GM19372 (cell line): ENCODE measurements at regions not wholly inside any gene's neighbourhood (a gene's known extent, or its start where the extent isn't known, plus 50 kb on each side); places are given as distances from the start of the nearest gene placed in this dataset.

ENCODE experiments used
- ATAC-seq: cut with Tn5 transposase; IDR thresholded peaks from one replicate; pipeline ENCODE4 v1.9.1; 2021; ENCODE audit warnings: mild to moderate bottlenecking, low read depth, moderate library complexity; ENCODE audit not compliant: unreplicated experiment

GRCh38 chr17:71668807-71669206 lies 452.0 kb upstream of the SOX9 start:
- no peak for ATAC-seq

GRCh38 chr17:71677439-71677838 lies 443.4 kb upstream of the SOX9 start:
- ATAC-seq: no peak

GRCh38 chr17:71679832-71680231 lies 441.0 kb upstream of the SOX9 start:
- ATAC-seq: no peak

- no peak for ATAC-seq
These were observed 439.2 kb upstream of the SOX9 start for GRCh38 chr17:71681427-71682173.

GRCh38 chr17:71682174-71682494 lies 438.7 kb upstream of the SOX9 start:
- no peak for ATAC-seq

GRCh38 chr17:71689782-71690181 lies 431.0 kb upstream of the SOX9 start:
- ATAC-seq: no peak

- ATAC-seq: no peak
These were observed 420.9 kb upstream of the SOX9 start for GRCh38 chr17:71699907-71700306.

- ATAC-seq: no peak
These were observed 417.1 kb upstream of the SOX9 start for GRCh38 chr17:71703701-71704100.

GRCh38 chr17:71709271-71709890 lies 411.4 kb upstream of the SOX9 start:
- no peak for ATAC-seq

GRCh38 chr17:71709946-71710345 lies 410.9 kb upstream of the SOX9 start:
- no peak for ATAC-seq

GRCh38 chr17:71710816-71711215 lies 410.0 kb upstream of the SOX9 start:
- ATAC-seq: no peak

- no peak for ATAC-seq
These were observed 407.0 kb upstream of the SOX9 start for GRCh38 chr17:71713846-71714245.

GRCh38 chr17:71724339-71724738 lies 396.5 kb upstream of the SOX9 start:
- ATAC-seq: no peak

GRCh38 chr17:71725811-71726210 lies 395.0 kb upstream of the SOX9 start:
- ATAC-seq: no peak

GRCh38 chr17:71726341-71726740 lies 394.5 kb upstream of the SOX9 start:
- no peak for ATAC-seq

- no peak for ATAC-seq
These were observed 393.5 kb upstream of the SOX9 start for GRCh38 chr17:71727292-71727691.

GRCh38 chr17:71727723-71728122 lies 393.1 kb upstream of the SOX9 start:
- no peak for ATAC-seq

GRCh38 chr17:71730871-71731270 lies 389.9 kb upstream of the SOX9 start:
- ATAC-seq: no peak

GRCh38 chr17:71735893-71736292 lies 384.9 kb upstream of the SOX9 start:
- ATAC-seq: no peak

- ATAC-seq: no peak
These were observed 380.0 kb upstream of the SOX9 start for GRCh38 chr17:71740866-71741265.

- no peak for ATAC-seq
These were observed 379.0 kb upstream of the SOX9 start for GRCh38 chr17:71741836-71742235.

GRCh38 chr17:71748872-71749271 lies 371.9 kb upstream of the SOX9 start:
- ATAC-seq: no peak
